GM12872 (cell line): ENCODE measurements at regions not wholly inside any gene's neighbourhood (a gene's known extent, or its start where the extent isn't known, plus 50 kb on each side); places are given as distances from the start of the nearest gene placed in this dataset.

Experiments
- CTCF ChIP-seq: IDR thresholded peaks from 3 replicates; pipeline ENCODE4 v1.5.1; 2011; ENCODE audit warnings: low read depth, mild to moderate bottlenecking, low read length, moderate library complexity; ENCODE audit not compliant: insufficient read depth

GRCh38 chr4:165631208-165631894 lies 241.7 kb upstream of the TLL1 start:
- TF ChIP-seq CTCF: no peak

- TF ChIP-seq CTCF: no peak
These were observed 241.1 kb upstream of the TLL1 start for GRCh38 chr4:165631912-165632311.

- no peak for TF ChIP-seq CTCF
These were observed 238.3 kb upstream of the TLL1 start for GRCh38 chr4:165634766-165635165.

GRCh38 chr4:165635381-165635780 lies 237.7 kb upstream of the TLL1 start:
- TF ChIP-seq CTCF: no peak

- no peak for TF ChIP-seq CTCF
These were observed 237.1 kb upstream of the TLL1 start for GRCh38 chr4:165635951-165636350.

GRCh38 chr4:165651901-165652300 lies 221.1 kb upstream of the TLL1 start:
- TF ChIP-seq CTCF: no peak

- no peak for TF ChIP-seq CTCF
These were observed 218.5 kb upstream of the TLL1 start for GRCh38 chr4:165654556-165654955.
